Raji (cell line): ENCODE measurements at regions not wholly inside any gene's neighbourhood (a gene's known extent, or its start where the extent isn't known, plus 50 kb on each side); places are given as distances from the start of the nearest gene placed in this dataset.

Experiments used
- POLR2A ChIP-seq: IDR thresholded peaks from 2 replicates; pipeline ENCODE4 v1.6.1; 2011; ENCODE audit warnings: low read depth, low read length, control low read depth; ENCODE audit not compliant: insufficient read depth

- no peak for TF ChIP-seq POLR2A
Measured at GRCh38 chr1:199463521-199464127, 563.9 kb upstream of the NR5A2 start.

- no peak for TF ChIP-seq POLR2A
Measured at GRCh38 chr1:199466961-199467360, 560.5 kb upstream of the NR5A2 start.

- TF ChIP-seq POLR2A, result no peak
Measured at GRCh38 chr1:199472018-199472417, 555.5 kb upstream of the NR5A2 start.

- TF ChIP-seq POLR2A, result no peak
Measured at GRCh38 chr1:199472978-199473377, 554.5 kb upstream of the NR5A2 start.

GRCh38 chr1:199474738-199475137, 552.8 kb upstream of the NR5A2 start:
- no peak for TF ChIP-seq POLR2A

- TF ChIP-seq POLR2A, result no peak
Measured at GRCh38 chr1:199482426-199482825, 545.1 kb upstream of the NR5A2 start.

- TF ChIP-seq POLR2A, result no peak
Measured at GRCh38 chr1:199489594-199489993, 537.9 kb upstream of the NR5A2 start.

GRCh38 chr1:199490769-199491527, 536.6 kb upstream of the NR5A2 start:
- no peak for TF ChIP-seq POLR2A

- no peak for TF ChIP-seq POLR2A
Measured at GRCh38 chr1:199495432-199495831, 532.1 kb upstream of the NR5A2 start.

GRCh38 chr1:199508072-199508471, 519.4 kb upstream of the NR5A2 start:
- TF ChIP-seq POLR2A, result no peak

- TF ChIP-seq POLR2A, result no peak
Measured at GRCh38 chr1:199508653-199509052, 518.9 kb upstream of the NR5A2 start.

GRCh38 chr1:199509456-199509855, 518.1 kb upstream of the NR5A2 start:
- no peak for TF ChIP-seq POLR2A

- TF ChIP-seq POLR2A, result no peak
Measured at GRCh38 chr1:199510314-199510713, 517.2 kb upstream of the NR5A2 start.

GRCh38 chr1:199512037-199512710, 515.3 kb upstream of the NR5A2 start:
- TF ChIP-seq POLR2A, result no peak

- TF ChIP-seq POLR2A, result no peak
Measured at GRCh38 chr1:199515261-199515660, 512.2 kb upstream of the NR5A2 start.

GRCh38 chr1:199522338-199522737, 505.2 kb upstream of the NR5A2 start:
- TF ChIP-seq POLR2A, result no peak
